Endothelial cell (in vitro differentiated cells): ENCODE measurements at regions not wholly inside any gene's neighbourhood (a gene's known extent, or its start where the extent isn't known, plus 50 kb on each side); places are given as distances from the start of the nearest gene placed in this dataset.
"Not testable (repeated sequence)": the region's sequence is repeated elsewhere in the genome, so short reads cannot be mapped to it uniquely, and the experiment has no call there.

Experiments
- DNase-seq: peaks from one replicate; pipeline ENCODE4 v3.0.0; 2021; ENCODE audit warnings: low spot score
- H3K27ac Mint-ChIP-seq: one replicate; pipeline ENCODE4 v1.8.0; 2021; ENCODE audit warnings: mixed read lengths, inconsistent platforms; ENCODE audit not compliant: unreplicated experiment
- H3K27me3 Mint-ChIP-seq: one replicate; pipeline ENCODE4 v1.8.0; 2021; ENCODE audit warnings: mild to moderate bottlenecking, moderate library complexity, mixed read lengths, inconsistent platforms; ENCODE audit not compliant: unreplicated experiment
- H3K36me3 Mint-ChIP-seq: one replicate; pipeline ENCODE4 v1.8.0; 2021; ENCODE audit warnings: mild to moderate bottlenecking, low read depth, mixed read lengths, inconsistent platforms; ENCODE audit not compliant: unreplicated experiment
- H3K4me1 Mint-ChIP-seq: one replicate; pipeline ENCODE4 v1.8.0; 2021; ENCODE audit warnings: mild to moderate bottlenecking, mixed read lengths, inconsistent platforms; ENCODE audit not compliant: unreplicated experiment
- H3K4me3 Mint-ChIP-seq: one replicate; pipeline ENCODE4 v1.8.0; 2021; ENCODE audit warnings: mild to moderate bottlenecking, mixed read lengths, inconsistent platforms; ENCODE audit not compliant: unreplicated experiment
- H3K9me3 Mint-ChIP-seq: one replicate; pipeline ENCODE4 v1.8.0; 2021; ENCODE audit warnings: mixed read lengths, inconsistent platforms; ENCODE audit not compliant: unreplicated experiment
- TF ChIP-seq, protein P1 (sequence below): fragments of 200-600 bp; sonication (generic); IDR thresholded peaks from one replicate; pipeline ENCODE4 v1.5.0; 2021; ENCODE audit warnings: antibody characterized with exemption; ENCODE audit not compliant: unreplicated experiment

DNA sequence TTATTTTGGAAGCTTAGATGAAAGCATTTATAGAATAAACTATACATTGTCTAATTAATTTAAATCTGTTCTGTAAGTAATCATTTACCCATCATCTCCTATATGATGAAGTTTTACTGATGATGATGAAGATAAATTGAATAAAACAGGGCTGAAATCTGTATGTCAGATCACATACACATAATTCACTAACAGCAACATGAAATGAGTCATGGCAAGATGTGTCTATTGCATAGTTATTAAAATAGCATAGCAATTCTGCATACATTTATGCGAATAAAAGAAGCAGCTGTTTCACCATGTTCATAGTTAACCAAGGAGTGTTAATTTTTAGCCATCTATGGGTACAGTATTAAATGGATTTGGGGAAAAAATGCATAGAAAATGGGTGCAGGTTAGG lies 424.9 kb downstream of the LIG4 start:
- Mint-ChIP-seq H3K9me3 (no peaks in the 10 kb centered on the region), H3K27me3 (no peaks in the 10 kb centered on the region), H3K27ac (no peak overlapping the region), H3K4me3 (no peak overlapping the region), H3K36me3 (no peaks in the 10 kb centered on the region), H3K4me1 (no peaks in the 10 kb centered on the region)
- no peak for DNase-seq
- TF ChIP-seq, protein P1, sequence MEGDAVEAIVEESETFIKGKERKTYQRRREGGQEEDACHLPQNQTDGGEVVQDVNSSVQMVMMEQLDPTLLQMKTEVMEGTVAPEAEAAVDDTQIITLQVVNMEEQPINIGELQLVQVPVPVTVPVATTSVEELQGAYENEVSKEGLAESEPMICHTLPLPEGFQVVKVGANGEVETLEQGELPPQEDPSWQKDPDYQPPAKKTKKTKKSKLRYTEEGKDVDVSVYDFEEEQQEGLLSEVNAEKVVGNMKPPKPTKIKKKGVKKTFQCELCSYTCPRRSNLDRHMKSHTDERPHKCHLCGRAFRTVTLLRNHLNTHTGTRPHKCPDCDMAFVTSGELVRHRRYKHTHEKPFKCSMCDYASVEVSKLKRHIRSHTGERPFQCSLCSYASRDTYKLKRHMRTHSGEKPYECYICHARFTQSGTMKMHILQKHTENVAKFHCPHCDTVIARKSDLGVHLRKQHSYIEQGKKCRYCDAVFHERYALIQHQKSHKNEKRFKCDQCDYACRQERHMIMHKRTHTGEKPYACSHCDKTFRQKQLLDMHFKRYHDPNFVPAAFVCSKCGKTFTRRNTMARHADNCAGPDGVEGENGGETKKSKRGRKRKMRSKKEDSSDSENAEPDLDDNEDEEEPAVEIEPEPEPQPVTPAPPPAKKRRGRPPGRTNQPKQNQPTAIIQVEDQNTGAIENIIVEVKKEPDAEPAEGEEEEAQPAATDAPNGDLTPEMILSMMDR, result no peak

DNA sequence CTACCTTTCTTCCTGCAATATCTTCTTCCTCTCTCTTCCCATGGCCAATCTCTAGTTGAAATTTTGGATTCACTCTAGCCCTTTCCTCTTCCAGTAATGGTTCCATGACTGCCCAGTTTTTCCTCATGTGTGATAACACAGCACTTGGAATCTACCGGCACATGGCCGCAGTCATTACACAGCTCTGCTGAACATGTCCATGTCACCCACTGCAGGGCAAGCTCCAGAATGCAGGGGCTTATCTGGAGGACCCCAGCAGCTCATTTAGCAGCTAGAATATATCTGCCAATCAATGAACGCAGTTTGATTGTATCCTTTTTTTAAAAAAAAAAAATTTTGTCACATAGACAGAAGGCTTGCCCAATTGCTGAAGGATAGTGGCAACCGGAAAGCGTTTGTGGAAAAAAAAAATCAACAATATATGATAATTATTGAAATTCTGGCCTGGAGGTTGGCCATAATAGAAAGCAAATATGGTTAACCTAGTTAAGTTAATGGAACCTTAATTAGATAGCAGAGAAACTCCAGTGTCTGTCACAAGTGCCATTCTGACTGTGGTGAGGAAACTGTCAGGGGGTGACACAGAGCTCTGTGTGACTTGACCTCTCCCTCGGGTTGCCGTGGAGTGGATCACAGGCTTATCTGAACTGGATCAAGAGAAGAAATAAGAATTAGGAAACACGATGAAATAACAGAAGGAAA lies 426.7 kb downstream of the LIG4 start:
- Mint-ChIP-seq H3K9me3 (no peaks in the 10 kb centered on the region), H3K27me3 (no peaks in the 10 kb centered on the region), H3K36me3 (no peaks in the 10 kb centered on the region), H3K4me1 (no peaks in the 10 kb centered on the region), H3K4me3 (no peak overlapping the region), H3K27ac (no peak overlapping the region)
- TF ChIP-seq, protein P1, result no peak
- no peak for DNase-seq

DNA sequence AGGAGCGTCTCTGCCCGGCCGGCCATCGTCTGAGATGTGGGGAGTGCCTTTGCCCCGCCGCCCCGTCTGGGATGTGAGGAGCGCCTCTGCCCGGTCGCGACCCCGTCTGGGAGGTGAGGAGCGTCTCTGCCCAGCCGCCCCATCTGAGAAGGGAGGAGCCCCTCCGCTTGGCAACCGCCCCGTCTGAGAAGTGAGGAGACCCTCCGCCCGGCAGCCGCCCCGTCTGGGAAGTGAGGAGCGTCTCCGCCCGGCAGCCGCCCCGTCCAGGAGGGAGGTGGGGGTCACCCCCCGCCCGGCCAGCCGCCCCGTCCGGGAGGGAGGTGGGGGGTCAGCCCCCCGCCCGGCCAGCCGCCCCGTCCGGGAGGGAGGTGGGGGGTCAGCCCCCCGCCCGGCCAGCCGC lies 432.7 kb downstream of the LIG4 start:
- not testable (repeated sequence) for H3K36me3 Mint-ChIP-seq, H3K9me3 Mint-ChIP-seq, H3K4me3 Mint-ChIP-seq, H3K27ac Mint-ChIP-seq, DNase-seq, H3K27me3 Mint-ChIP-seq, H3K4me1 Mint-ChIP-seq

DNA sequence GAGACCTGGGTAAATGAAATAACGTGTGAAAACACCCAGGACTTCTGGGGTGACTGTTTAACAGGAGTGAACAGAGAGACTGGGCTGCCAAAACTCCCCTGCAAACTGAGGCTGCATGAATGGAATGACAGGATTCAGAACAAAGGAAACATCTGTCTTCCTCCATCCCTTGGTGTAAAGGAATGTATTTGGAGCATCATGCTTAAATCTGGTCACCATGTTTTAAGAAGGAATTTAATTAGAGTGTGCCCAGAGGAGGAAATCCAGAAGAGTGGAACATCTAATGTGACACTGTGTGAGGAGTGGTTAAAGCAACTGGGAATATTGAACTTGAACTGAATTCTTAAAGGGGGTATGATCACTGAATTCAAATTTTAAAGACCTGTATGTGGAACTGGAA lies 437.2 kb downstream of the LIG4 start:
- no peak for DNase-seq
- Mint-ChIP-seq H3K27ac (peak overlapping the region; percentile 53), H3K36me3 (no peaks in the 10 kb centered on the region)

DNA sequence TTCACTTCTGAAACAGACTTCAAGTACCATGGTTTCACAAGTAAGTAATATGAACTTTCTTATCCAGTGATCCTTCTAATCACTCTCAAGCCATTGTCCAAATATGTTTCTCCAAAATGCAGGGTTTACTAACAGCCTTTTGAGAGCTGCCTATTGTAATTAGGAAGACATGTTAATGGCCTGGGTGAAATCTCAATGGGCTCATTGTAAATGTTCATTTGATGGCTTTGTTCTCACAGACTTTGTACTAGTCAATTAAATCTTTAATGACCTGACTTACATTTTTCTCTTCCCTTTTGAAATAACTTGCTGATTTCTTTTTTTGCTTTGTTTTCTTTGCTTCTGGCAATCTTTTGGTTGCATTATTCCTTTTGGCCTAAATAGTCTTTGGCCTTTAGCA lies 444.8 kb downstream of the LIG4 start:
- H3K9me3 Mint-ChIP-seq, result no peaks in the 10 kb centered on the region
- no peaks in the 10 kb centered on the region for H3K36me3 Mint-ChIP-seq
- H3K4me3 Mint-ChIP-seq, result no peak overlapping the region
- no peak overlapping the region for H3K27ac Mint-ChIP-seq
- peaks cover 3% of the 10 kb centered on the region for H3K4me1 Mint-ChIP-seq
- TF ChIP-seq, protein P1, result no peak
- H3K27me3 Mint-ChIP-seq, result no peaks in the 10 kb centered on the region
- DNase-seq, result no peak

More for the DNA sequence above, 437.2 kb downstream of the LIG4 start:
- H3K9me3 Mint-ChIP-seq, result no peaks in the 10 kb centered on the region
- TF ChIP-seq, protein P1, result no peak
- peaks cover 7% of the 10 kb centered on the region for H3K4me1 Mint-ChIP-seq
- H3K27me3 Mint-ChIP-seq, result no peaks in the 10 kb centered on the region
- H3K4me3 Mint-ChIP-seq, result no peak overlapping the region
